GM12864 (cell line): ENCODE measurements at regions not wholly inside any gene's neighbourhood (a gene's known extent, or its start where the extent isn't known, plus 50 kb on each side); places are given as distances from the start of the nearest gene placed in this dataset.

Experiments
- DNase-seq: peaks from one replicate; pipeline ENCODE4 v3.0.0-alpha.2; 2011; ENCODE audit warnings: low read depth
- H3K4me3 ChIP-seq: 2 replicates; pipeline ENCODE4 v1.5.1; 2011; ENCODE audit warnings: mild to moderate bottlenecking, low read depth, low read length, control low read depth
- TF ChIP-seq, protein P1 (sequence below): IDR thresholded peaks from 2 replicates; pipeline ENCODE4 v1.5.1; 2011; ENCODE audit warnings: low read depth, mild to moderate bottlenecking, moderate library complexity, low read length, control low read depth, inconsistent platforms; ENCODE audit errors: missing control alignments

GRCh38 chr2:104638190-104638858 is 215.6 kb upstream of the POU3F3 start:
- DNase-seq: no peak
- TF ChIP-seq, protein P1, sequence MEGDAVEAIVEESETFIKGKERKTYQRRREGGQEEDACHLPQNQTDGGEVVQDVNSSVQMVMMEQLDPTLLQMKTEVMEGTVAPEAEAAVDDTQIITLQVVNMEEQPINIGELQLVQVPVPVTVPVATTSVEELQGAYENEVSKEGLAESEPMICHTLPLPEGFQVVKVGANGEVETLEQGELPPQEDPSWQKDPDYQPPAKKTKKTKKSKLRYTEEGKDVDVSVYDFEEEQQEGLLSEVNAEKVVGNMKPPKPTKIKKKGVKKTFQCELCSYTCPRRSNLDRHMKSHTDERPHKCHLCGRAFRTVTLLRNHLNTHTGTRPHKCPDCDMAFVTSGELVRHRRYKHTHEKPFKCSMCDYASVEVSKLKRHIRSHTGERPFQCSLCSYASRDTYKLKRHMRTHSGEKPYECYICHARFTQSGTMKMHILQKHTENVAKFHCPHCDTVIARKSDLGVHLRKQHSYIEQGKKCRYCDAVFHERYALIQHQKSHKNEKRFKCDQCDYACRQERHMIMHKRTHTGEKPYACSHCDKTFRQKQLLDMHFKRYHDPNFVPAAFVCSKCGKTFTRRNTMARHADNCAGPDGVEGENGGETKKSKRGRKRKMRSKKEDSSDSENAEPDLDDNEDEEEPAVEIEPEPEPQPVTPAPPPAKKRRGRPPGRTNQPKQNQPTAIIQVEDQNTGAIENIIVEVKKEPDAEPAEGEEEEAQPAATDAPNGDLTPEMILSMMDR: no peak
- H3K4me3 ChIP-seq: no peak overlapping the region

DNA sequence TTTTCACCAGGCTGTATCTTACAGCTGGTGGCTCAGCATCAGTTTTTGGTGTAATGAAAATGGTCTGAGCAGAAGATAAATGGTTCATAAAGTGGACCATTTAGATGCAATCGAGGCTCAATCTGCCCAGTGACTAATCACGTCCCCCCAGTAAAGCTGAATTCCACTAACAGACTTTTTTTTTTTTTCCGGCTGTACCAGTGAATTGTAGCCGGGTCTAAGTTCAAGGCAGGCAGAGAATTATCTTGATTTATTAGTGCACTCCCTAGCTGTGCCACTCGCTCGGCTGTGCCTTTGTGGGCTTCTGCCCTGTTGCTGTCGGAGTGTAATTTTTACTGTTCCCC is 215.1 kb upstream of the POU3F3 start:
- H3K4me3 ChIP-seq: no peak overlapping the region
- no peak for DNase-seq
- TF ChIP-seq, protein P1: no peak

DNA sequence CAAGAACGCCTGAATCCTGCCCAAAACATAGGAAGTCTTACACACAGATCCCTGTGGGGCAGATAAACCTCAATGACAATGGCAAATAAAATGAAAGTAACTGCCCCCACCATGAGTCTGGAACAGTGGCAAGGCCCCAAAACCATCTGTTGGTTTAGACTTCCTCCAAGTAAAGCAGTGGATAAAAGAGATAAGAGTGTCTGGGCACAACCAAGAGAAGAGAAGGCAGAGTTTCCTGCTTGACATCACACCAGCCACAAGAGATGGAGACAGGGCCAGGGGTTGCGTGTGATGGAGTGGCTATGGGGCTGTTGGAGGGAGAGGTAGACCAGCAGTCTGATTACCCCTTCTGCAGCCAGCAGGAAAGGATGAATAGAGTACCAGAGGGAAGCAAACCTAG is 212.1 kb upstream of the POU3F3 start:
- TF ChIP-seq, protein P1: no peak
- DNase-seq: no peak
- H3K4me3 ChIP-seq: no peak overlapping the region

- TF ChIP-seq, protein P1: no peak
- no peak overlapping the region for H3K4me3 ChIP-seq
- DNase-seq: no peak
Measured at GRCh38 chr2:104648376-104648775, 205.5 kb upstream of the POU3F3 start.

GRCh38 chr2:104649866-104650265 is 204.0 kb upstream of the POU3F3 start:
- no peak for DNase-seq
- TF ChIP-seq, protein P1: no peak

GRCh38 chr2:104650405-104650996 is 203.4 kb upstream of the POU3F3 start:
- DNase-seq: no peak

More at GRCh38 chr2:104649866-104650265, 204.0 kb upstream of the POU3F3 start:
- H3K4me3 ChIP-seq: no peak overlapping the region

More at GRCh38 chr2:104650405-104650996, 203.4 kb upstream of the POU3F3 start:
- TF ChIP-seq, protein P1: no peak
- no peak overlapping the region for H3K4me3 ChIP-seq
